Ishikawa (cell line): ENCODE measurements at regions not wholly inside any gene's neighbourhood (a gene's known extent, or its start where the extent isn't known, plus 50 kb on each side); places are given as distances from the start of the nearest gene placed in this dataset.

Experiments used
- CEBPB ChIP-seq: IDR thresholded peaks from 2 replicates; pipeline ENCODE4 v1.6.1; 2012
- CREB1 ChIP-seq: IDR thresholded peaks from 2 replicates; pipeline ENCODE4 v1.6.1; 2012; ENCODE audit warnings: low read depth
- EGR1 ChIP-seq: IDR thresholded peaks from 2 replicates; pipeline ENCODE4 v1.6.1; 2012
- EP300 ChIP-seq: IDR thresholded peaks from 2 replicates; pipeline ENCODE4 v1.6.1; 2012; ENCODE audit warnings: borderline replicate concordance
- FOXM1 ChIP-seq: IDR thresholded peaks from 2 replicates; pipeline ENCODE4 v1.6.1; 2012; ENCODE audit warnings: low read depth, borderline replicate concordance
- MAX ChIP-seq: IDR thresholded peaks from 2 replicates; pipeline ENCODE4 v1.6.1; 2012
- NFIC ChIP-seq: IDR thresholded peaks from 2 replicates; pipeline ENCODE4 v1.6.1; 2012
- RAD21 ChIP-seq: IDR thresholded peaks from 2 replicates; pipeline ENCODE4 v1.6.1; 2012; ENCODE audit warnings: low read depth
- REST ChIP-seq: IDR thresholded peaks from 2 replicates; pipeline ENCODE4 v1.6.1; 2012; ENCODE audit warnings: low read depth, mild to moderate bottlenecking
- TCF12 ChIP-seq: IDR thresholded peaks from 2 replicates; pipeline ENCODE4 v1.6.1; 2012; ENCODE audit warnings: low read depth
- TEAD4 ChIP-seq: IDR thresholded peaks from 2 replicates; pipeline ENCODE4 v1.6.1; 2012
- USF1 ChIP-seq: IDR thresholded peaks from 2 replicates; pipeline ENCODE4 v1.6.1; 2012
- YY1 ChIP-seq: IDR thresholded peaks from 2 replicates; pipeline ENCODE4 v1.6.1; 2012; ENCODE audit warnings: low read depth
- ZBTB7A ChIP-seq: IDR thresholded peaks from 2 replicates; pipeline ENCODE4 v1.6.1; 2012; ENCODE audit warnings: low read depth

GRCh38 chr6:110527516-110527915 is 51.1 kb upstream of the SLC22A16 start:
- no peak for TF ChIP-seq EP300
- no peak for TF ChIP-seq TCF12
- TF ChIP-seq NFIC = no peak
- no peak for TF ChIP-seq EGR1
- no peak for TF ChIP-seq RAD21

GRCh38 chr6:110526726-110527125 is 50.3 kb upstream of the SLC22A16 start:
- TF ChIP-seq EGR1 = no peak
- no peak for TF ChIP-seq YY1
- TF ChIP-seq TCF12 = no peak
- TF ChIP-seq CREB1 = no peak
- TF ChIP-seq NFIC = no peak
- TF ChIP-seq TEAD4 = no peak
- TF ChIP-seq ZBTB7A = no peak
- TF ChIP-seq FOXM1 = no peak
- TF ChIP-seq MAX = no peak
- TF ChIP-seq REST = no peak
- no peak for TF ChIP-seq CEBPB
- no peak for TF ChIP-seq USF1
